Hepatocyte (in vitro differentiated cells): ENCODE measurements at regions not wholly inside any gene's neighbourhood (a gene's known extent, or its start where the extent isn't known, plus 50 kb on each side); places are given as distances from the start of the nearest gene placed in this dataset.
"Not testable (repeated sequence)": the region's sequence is repeated elsewhere in the genome, so short reads cannot be mapped to it uniquely, and the experiment has no call there.

Experiments
- DNase-seq: peaks from one replicate; pipeline ENCODE4 v3.0.0-alpha.2; 2016; ENCODE audit warnings: low spot score
- H2AFZ ChIP-seq: fragments of 200-600 bp; sonication (generic); 2 replicates; pipeline ENCODE4 v1.6.0; 2016; ENCODE audit warnings: antibody characterized with exemption, mild to moderate bottlenecking
- H3K27ac ChIP-seq: fragments of 200-600 bp; sonication (generic); 2 replicates; pipeline ENCODE4 v1.5.1; 2016; ENCODE audit warnings: mild to moderate bottlenecking
- H3K27me3 ChIP-seq: fragments of 200-600 bp; sonication (generic); 2 replicates; pipeline ENCODE4 v1.6.1; 2016
- H3K36me3 ChIP-seq: fragments of 200-600 bp; sonication (generic); replicated peaks from 2 replicates; pipeline ENCODE4 v1.5.1; 2016; ENCODE audit warnings: low read depth; ENCODE audit not compliant: insufficient read depth
- H3K4me1 ChIP-seq: fragments of 200-600 bp; sonication (generic); 2 replicates; pipeline ENCODE4 v1.5.1; 2016; ENCODE audit warnings: mild to moderate bottlenecking, moderate library complexity; ENCODE audit not compliant: insufficient read depth
- H3K4me2 ChIP-seq: fragments of 200-600 bp; sonication (generic); 2 replicates; pipeline ENCODE4 v1.6.0; 2016
- H3K4me3 ChIP-seq: fragments of 200-600 bp; sonication (generic); 2 replicates; pipeline ENCODE4 v1.5.1; 2016; ENCODE audit warnings: mild to moderate bottlenecking
- H3K79me2 ChIP-seq: fragments of 200-600 bp; sonication (generic); 2 replicates; pipeline ENCODE4 v1.6.0; 2017; ENCODE audit warnings: mild to moderate bottlenecking
- H3K9me2 ChIP-seq: fragments of 200-600 bp; sonication (generic); replicated peaks from 2 replicates; pipeline ENCODE4 v1.6.0; 2017; ENCODE audit warnings: mild to moderate bottlenecking; ENCODE audit not compliant: insufficient read depth
- H3K9me3 ChIP-seq: fragments of 200-600 bp; sonication (generic); 2 replicates; pipeline ENCODE4 v1.5.1; 2016; ENCODE audit warnings: low read depth, mild to moderate bottlenecking
- H4K20me1 ChIP-seq: fragments of 200-600 bp; sonication (generic); 2 replicates; pipeline ENCODE4 v1.6.0; 2016; ENCODE audit warnings: mild to moderate bottlenecking; ENCODE audit not compliant: insufficient read depth, poor library complexity, severe bottlenecking
- CTCF ChIP-seq: fragments of 200-600 bp; sonication (generic); IDR thresholded peaks from 2 replicates; pipeline ENCODE4 v1.5.1; 2016; ENCODE audit warnings: antibody characterized with exemption, mild to moderate bottlenecking; ENCODE audit not compliant: poor library complexity
- EZH2 ChIP-seq: fragments of 200-600 bp; sonication (generic); IDR thresholded peaks from 2 replicates; pipeline ENCODE4 v1.6.1; 2016; ENCODE audit warnings: antibody characterized with exemption, mild to moderate bottlenecking, borderline replicate concordance
- EZH2phosphoT487 ChIP-seq: fragments of 200-600 bp; sonication (generic); IDR thresholded peaks from one replicate; pipeline ENCODE4 v1.6.1; 2018; ENCODE audit warnings: antibody characterized with exemption, mild to moderate bottlenecking, low read depth, moderate library complexity; ENCODE audit not compliant: unreplicated experiment, severe bottlenecking
- WGBS: methylation state at CpG from one replicate; pipeline ENCODE4 v1.1.6; 2016; ENCODE audit warnings: low lambda C conversion rate; ENCODE audit errors: missing lambda C conversion rate; 5-methylcytosine and 5-hydroxymethylcytosine counted together

- Histone ChIP-seq H2AFZ (no peak overlapping the region), H3K4me2 (no peak overlapping the region), H3K27ac (no peak overlapping the region), H4K20me1 (no peaks in the 10 kb centered on the region), H3K79me2 (no peaks in the 10 kb centered on the region), H3K9me2 (no peaks in the 10 kb centered on the region), H3K9me3 (no peaks in the 10 kb centered on the region), H3K36me3 (no peaks in the 10 kb centered on the region), H3K27me3 (no peaks in the 10 kb centered on the region), H3K4me1 (peaks cover 5% of the 10 kb centered on the region), H3K4me3 (no peak overlapping the region)
- 93% methylated on average over 1 of the region's 1 CpG for WGBS
- DNase-seq: no peak
- TF ChIP-seq EZH2 (no peak), EZH2phosphoT487 (no peak), CTCF (no peak)
Measured at GRCh38 chr6:121595646-121596045, 160.2 kb downstream of the GJA1 start.

- no peak for DNase-seq
- Histone ChIP-seq H4K20me1 (no peaks in the 10 kb centered on the region), H3K27me3 (no peaks in the 10 kb centered on the region), H3K79me2 (no peaks in the 10 kb centered on the region), H3K4me3 (no peak overlapping the region), H3K9me3 (no peaks in the 10 kb centered on the region), H3K36me3 (no peaks in the 10 kb centered on the region), H3K9me2 (no peaks in the 10 kb centered on the region), H2AFZ (no peak overlapping the region), H3K27ac (no peak overlapping the region), H3K4me2 (no peak overlapping the region), H3K4me1 (peaks cover 5% of the 10 kb centered on the region)
- no peak for TF ChIP-seq EZH2phosphoT487
- no peak for TF ChIP-seq EZH2
- no peak for TF ChIP-seq CTCF
- 90% methylated on average over 4 of the region's 4 CpGs for WGBS
Measured at GRCh38 chr6:121596441-121596840, 161.0 kb downstream of the GJA1 start.

GRCh38 chr6:121597654-121598053 lies 162.2 kb downstream of the GJA1 start:
- H3K79me2 ChIP-seq: no peaks in the 10 kb centered on the region
- no peak for DNase-seq
- H3K36me3 ChIP-seq: no peaks in the 10 kb centered on the region
- no peaks in the 10 kb centered on the region for H3K27me3 ChIP-seq
- H3K4me1 ChIP-seq: peaks cover 5% of the 10 kb centered on the region
- no peaks in the 10 kb centered on the region for H3K9me3 ChIP-seq
- TF ChIP-seq EZH2 (no peak), CTCF (no peak), EZH2phosphoT487 (no peak)
- no peaks in the 10 kb centered on the region for H3K9me2 ChIP-seq
- no peak overlapping the region for H3K27ac ChIP-seq
- no peak overlapping the region for H3K4me3 ChIP-seq
- no peak overlapping the region for H2AFZ ChIP-seq
- no peak overlapping the region for H3K4me2 ChIP-seq
- 97% methylated on average over 3 of the region's 3 CpGs for WGBS
- no peaks in the 10 kb centered on the region for H4K20me1 ChIP-seq

GRCh38 chr6:121599331-121599730 lies 163.9 kb downstream of the GJA1 start:
- H3K4me3 ChIP-seq, H3K27me3 ChIP-seq, H3K9me2 ChIP-seq, DNase-seq, H3K9me3 ChIP-seq, H3K36me3 ChIP-seq, H2AFZ ChIP-seq, H3K4me1 ChIP-seq, H3K79me2 ChIP-seq, H3K4me2 ChIP-seq, H3K27ac ChIP-seq, H4K20me1 ChIP-seq: not testable (repeated sequence)
- WGBS: 83% methylated on average over 6 of the region's 6 CpGs
